Activated CD8-positive, alpha-beta memory T cell treated with anti-CD3 and anti-CD28 coated beads, Interleukin-2, amount 50 U/mL, for 48 hours (primary cell): ENCODE measurements at regions not wholly inside any gene's neighbourhood (a gene's known extent, or its start where the extent isn't known, plus 50 kb on each side); places are given as distances from the start of the nearest gene placed in this dataset.

Experiments
- DNase-seq: peaks from one replicate; pipeline ENCODE4 v3.0.0-alpha.2; 2020

DNA sequence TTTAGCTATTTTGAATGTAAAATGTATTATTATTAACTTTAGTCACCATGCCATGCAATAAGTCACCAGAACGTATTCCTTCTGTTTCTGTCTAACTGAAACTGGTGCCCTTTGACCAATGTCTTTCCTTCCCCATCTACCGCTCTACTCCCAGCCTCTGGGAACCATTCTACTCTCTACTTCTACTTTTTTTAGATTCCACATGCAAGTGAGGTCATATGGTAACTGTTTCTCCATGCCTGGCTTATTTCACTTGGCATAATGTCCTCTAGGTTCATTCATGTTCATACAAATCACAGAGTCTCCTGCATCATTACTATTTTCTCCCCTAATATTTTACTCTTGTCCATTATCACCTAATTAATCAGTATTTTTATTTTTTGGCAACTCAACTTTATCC lies 160.1 kb downstream of the TMX1 start:
- no peak for DNase-seq

DNA sequence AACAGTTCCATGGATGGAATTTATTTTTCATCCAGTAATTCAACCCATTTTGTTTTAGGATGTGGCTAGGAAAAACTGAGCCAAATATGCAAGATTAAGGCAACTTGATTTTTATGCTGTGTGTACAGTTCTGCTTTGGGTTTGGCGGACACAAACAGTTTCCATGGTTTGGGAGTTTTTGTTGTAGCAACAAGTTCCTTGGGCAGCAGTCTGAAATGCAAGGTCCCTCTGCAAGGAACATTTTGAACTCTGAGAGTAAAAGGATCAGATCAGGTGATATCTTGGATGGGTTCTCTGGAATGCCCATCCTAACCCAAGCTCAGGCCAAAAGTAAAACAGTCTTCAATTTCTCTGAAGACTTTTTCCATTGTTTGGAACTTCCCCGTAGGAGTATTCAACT lies 161.2 kb downstream of the TMX1 start:
- DNase-seq, result no peak

- DNase-seq, result no peak
These were observed 161.7 kb downstream of the TMX1 start for GRCh38 chr14:51401756-51402155.

DNA sequence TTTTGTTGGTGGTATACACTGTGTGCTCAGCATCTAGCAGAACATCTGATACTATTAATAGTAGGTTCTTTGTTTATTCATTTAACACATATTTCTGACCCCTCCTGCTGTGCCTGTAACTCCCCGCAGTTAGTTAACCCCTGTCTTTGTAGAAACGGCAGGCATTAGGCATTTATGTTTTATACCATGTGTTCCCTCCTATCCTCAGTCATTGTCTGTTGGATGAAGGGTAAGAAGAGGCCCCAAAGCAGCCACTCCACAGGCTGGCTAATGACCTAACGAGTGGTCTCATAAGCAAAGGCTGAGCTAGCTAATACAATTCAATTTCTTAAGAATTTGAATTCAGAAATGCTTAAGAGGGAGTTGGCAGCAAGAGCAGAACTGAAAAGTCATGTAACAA lies 170.8 kb downstream of the TMX1 start:
- DNase-seq, result no peak

DNA sequence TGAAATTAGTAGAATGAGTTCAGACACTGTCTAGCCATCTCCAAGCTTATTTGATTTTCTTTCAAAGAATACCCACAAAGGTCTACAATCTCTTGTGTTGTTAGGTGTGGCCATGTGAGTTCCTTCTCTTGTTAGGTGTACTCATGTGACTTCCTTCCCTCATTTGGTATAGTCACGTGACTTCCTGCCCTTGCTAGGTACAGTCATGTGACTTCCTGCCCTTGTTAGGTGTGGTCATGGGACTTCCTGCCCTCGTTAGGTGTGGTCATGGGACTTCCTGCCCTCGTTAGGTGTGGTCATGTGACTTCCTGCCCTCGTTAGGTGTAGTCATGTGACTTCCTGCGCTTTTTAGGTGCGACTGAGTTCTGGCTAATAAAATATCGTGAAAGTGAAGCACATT lies 179.6 kb downstream of the TMX1 start:
- no peak for DNase-seq

- DNase-seq, result no peak
These were observed 182.7 kb downstream of the TMX1 start for GRCh38 chr14:51422704-51423103.

- no peak for DNase-seq
These were observed 184.0 kb downstream of the TMX1 start for GRCh38 chr14:51424041-51424440.

GRCh38 chr14:51424561-51425251 lies 184.7 kb downstream of the TMX1 start:
- no peak for DNase-seq

DNA sequence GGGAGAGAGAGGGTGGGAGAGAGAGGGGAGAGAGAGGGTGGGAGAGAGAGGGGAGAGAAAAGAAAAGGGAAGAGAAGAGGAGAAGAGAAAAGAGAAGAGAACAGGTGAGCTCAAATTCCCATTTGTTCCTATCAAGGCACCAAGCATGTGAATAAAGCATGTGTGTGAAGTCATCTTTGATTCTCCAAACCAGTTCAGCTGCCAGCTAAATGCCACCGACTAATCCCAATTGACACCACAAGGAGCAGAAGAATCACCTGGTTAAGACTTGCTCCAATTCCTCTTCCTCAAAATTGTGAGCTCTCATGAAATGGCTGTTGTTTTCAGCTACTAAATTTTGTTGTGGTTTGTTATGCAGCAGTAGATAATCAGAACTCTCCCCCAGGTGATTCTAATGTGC lies 188.9 kb downstream of the TMX1 start:
- DNase-seq, result no peak

DNA sequence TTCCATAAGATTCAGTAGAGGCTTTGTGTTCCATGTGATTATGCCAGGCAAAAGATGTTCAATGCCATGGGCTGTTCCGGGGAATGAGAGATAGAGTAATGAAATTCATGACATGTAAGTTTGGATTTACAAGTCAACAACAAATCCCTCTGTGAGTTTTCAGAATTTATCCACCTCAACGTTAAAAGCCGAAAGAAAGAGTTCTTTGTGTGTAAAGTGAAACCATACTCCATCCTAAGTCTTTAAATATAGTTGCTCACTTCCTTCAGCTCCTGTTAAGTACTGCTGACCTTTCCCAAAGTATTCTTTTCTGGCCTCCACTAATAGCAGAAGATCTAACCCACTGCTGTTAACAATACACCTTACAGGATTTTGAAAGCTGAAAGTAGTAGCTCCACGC lies 190.0 kb downstream of the TMX1 start:
- no peak for DNase-seq

DNA sequence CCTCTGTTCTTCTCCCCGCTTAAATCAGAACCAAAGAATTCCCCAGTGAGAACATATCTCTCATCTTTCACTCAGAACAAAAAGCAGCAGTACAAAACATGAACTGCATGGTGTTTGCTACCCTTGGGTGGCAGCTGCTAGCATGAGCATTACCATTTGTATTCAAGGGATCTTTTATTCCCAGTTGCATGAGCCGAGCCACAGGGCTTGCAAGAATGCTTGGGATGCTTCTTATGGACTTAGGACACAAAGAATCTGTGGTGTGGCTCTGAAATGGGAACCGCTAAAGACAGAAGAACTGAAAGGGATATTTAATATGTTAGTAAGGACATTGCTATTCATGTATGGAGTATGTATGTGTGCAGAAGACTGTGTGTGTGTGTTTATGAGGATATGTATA lies 190.6 kb downstream of the TMX1 start:
- no peak for DNase-seq

GRCh38 chr14:51431033-51431709 lies 191.1 kb downstream of the TMX1 start:
- DNase-seq, result no peak

DNA sequence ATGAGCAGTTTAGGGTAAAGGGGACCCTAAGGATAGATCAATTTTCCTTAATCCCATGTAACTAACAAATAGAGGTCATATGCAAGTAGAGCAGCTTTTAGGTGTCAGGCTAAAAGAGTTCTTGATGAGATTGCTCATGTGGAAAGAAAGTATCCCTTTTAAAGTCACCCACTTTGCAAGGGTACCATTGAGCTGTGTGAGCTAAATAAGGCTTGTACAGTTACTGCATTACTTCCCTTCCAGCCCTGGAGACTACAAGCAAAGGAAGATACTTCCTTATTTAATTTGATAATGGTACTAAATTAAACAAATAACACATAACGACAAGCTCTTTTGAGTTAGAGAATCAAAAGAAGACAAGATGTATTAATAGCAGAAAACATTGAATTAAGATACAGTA lies 191.7 kb downstream of the TMX1 start:
- no peak for DNase-seq

- no peak for DNase-seq
These were observed 192.4 kb downstream of the TMX1 start for GRCh38 chr14:51432302-51432948.

DNA sequence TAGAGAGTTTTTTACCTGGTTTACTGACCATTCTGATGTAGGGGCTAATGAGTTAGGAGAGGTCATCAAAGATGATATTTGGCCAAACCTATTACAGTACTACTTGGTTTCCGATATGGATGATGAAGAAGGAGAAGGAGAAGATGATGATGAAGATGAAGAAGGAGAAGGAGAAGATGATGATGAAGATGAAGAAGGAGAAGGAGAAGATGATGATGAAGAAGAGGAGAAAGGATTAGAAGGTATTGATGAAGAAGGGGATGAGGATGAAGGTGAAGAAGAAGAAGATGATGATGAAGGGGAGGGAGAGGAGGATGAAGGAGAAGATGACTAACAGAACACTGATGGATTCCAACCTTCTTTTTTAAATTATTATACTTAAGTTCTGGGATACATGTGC lies 196.6 kb downstream of the TMX1 start:
- DNase-seq, result no peak

GRCh38 chr14:51439896-51440295 lies 199.8 kb downstream of the TMX1 start:
- DNase-seq, result no peak

GRCh38 chr14:51441001-51441400 lies 201.0 kb downstream of the TMX1 start:
- DNase-seq, result no peak

DNA sequence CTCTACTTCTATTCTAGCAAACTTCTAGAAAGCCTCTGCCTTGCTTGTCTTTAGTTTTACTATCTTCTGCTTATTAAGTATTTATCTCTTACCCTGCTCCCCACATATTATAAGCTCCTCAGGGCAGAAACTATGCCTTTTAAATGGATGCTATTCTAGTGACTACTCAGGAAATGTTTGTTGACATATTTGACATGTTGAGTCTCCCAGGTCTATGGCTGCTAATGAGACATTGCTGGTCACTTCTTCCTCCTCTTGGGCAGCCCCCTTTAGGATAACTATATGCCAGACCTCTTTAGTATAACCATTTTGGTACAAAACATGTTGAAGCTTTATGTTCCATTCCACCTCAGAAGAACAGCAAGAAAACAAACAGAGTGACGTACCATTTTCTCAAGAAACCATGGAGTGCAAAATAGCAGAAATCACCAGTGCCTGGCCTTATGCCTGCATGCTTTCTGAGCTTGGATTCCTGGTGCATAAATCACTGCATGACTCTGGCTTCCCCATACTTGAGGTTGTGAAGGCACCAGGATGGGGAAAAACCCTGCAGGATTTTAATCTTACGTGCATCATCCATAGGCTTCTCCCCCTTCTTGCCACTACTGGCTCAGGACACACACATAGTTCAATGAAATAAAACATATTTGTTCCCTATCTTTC lies 202.6 kb downstream of the TMX1 start:
- no peak for DNase-seq

- no peak for DNase-seq
These were observed 203.4 kb downstream of the TMX1 start for GRCh38 chr14:51443195-51444018.

GRCh38 chr14:51444353-51445000 lies 204.4 kb downstream of the TMX1 start:
- no peak for DNase-seq

DNA sequence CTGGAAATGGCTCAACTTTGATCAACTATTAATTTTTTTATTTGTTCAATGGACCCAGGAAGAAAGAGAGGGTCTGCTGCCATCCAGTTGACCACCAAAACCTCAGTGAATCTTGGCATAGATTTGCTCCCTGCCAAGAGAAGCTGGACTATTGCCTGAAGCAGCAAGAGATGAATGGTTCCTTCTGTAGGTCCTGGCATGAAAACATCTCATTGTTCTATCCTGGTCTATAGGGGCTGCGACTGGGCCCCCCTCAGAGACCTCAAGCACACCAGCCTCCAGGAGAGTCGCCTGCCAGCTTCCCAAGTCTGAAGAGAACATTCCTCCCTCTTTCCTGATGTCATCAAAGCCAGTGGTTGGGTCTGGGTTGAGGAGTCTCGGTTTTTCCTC lies 204.9 kb downstream of the TMX1 start:
- no peak for DNase-seq

GRCh38 chr14:51446771-51447170 lies 204.9 kb upstream of the FRMD6 start:
- no peak for DNase-seq
